H1 (cell line): ENCODE measurements at regions not wholly inside any gene's neighbourhood (a gene's known extent, or its start where the extent isn't known, plus 50 kb on each side); places are given as distances from the start of the nearest gene placed in this dataset.

ENCODE experiments used
- CTCF ChIA-PET: fragments of 300-600 bp; sonication (Branson Sonifier 250); formaldehyde crosslinking; loops from one replicate; lab custom pipeline; 2021; ENCODE audit not compliant: partially characterized antibody; lab: Charles Lee
- POLR2A ChIA-PET: fragments of 300-600 bp; sonication (Branson Sonifier 250); formaldehyde crosslinking; loops from one replicate; lab custom pipeline; 2021; ENCODE audit warnings: inconsistent platforms; ENCODE audit not compliant: partially characterized antibody; lab: Charles Lee
- DNase-seq, 2 experiments: peaks; one replicate each; pipeline versions ENCODE4 v3.0.0 to v3.0.0-alpha.2; 2010 to 2022; ENCODE audit warnings: low spot score in 2 of 2, low read depth in 1 of 2, mixed read lengths in 1 of 2
- FAIRE-seq: peaks from 2 replicates; lab custom pipeline; 2011; peaks lifted over from hg19 to GRCh38; lab: Jason Lieb, UNC
- H2AFZ ChIP-seq: 2 replicates; pipeline ENCODE4 v1.8.1; 2012; ENCODE audit warnings: low read length, inconsistent platforms
- H2AK5ac ChIP-seq: 2 replicates; pipeline ENCODE4 v1.6.1; 2013; ENCODE audit warnings: low read depth, low read length
- H2BK120ac ChIP-seq: replicated peaks from 2 replicates; pipeline ENCODE3; 2013; ENCODE audit warnings: low read depth, low read length, inconsistent platforms
- H2BK12ac ChIP-seq: 2 replicates; pipeline ENCODE4 v1.6.1; 2013; ENCODE audit warnings: low read depth, low read length
- H2BK15ac ChIP-seq: 2 replicates; pipeline ENCODE4 v1.6.1; 2013; ENCODE audit warnings: low read length
- H2BK20ac ChIP-seq: 2 replicates; pipeline ENCODE4 v1.6.1; 2013; ENCODE audit warnings: low read length
- H2BK5ac ChIP-seq: 2 replicates; pipeline ENCODE4 v1.6.1; 2013; ENCODE audit warnings: low read depth, low read length
- H3K14ac ChIP-seq: 2 replicates; pipeline ENCODE4 v1.6.1; 2013; ENCODE audit warnings: inconsistent platforms; ENCODE audit not compliant: insufficient read length
- H3K18ac ChIP-seq: 2 replicates; pipeline ENCODE4 v1.6.1; 2013; ENCODE audit warnings: low read length; ENCODE audit errors: extremely low read depth
- H3K23ac ChIP-seq: 2 replicates; pipeline ENCODE4 v1.6.1; 2013; ENCODE audit warnings: inconsistent platforms; ENCODE audit not compliant: insufficient read length
- H3K23me2 ChIP-seq: 2 replicates; pipeline ENCODE4 v1.6.1; 2013; ENCODE audit warnings: low read depth, low read length
- H3K27ac ChIP-seq: 2 replicates; pipeline ENCODE4 v1.6.1; 2011; ENCODE audit warnings: low read depth, low read length, inconsistent platforms
- H3K27me3 ChIP-seq, 4 experiments: replicated peaks in 1 of 4; 1 replicate in 1 of 4; 2 replicates in 3 of 4; pipeline versions ENCODE4 v1.6.1 to v1.8.1; 2011 to 2013; ENCODE audit warnings: low read length in 3 of 4, mild to moderate bottlenecking in 3 of 4, inconsistent platforms in 2 of 4, mixed read lengths in 2 of 4, moderate library complexity in 1 of 4; ENCODE audit not compliant: control insufficient read depth in 3 of 4, insufficient read depth in 3 of 4; ENCODE audit errors: extremely low read depth in 1 of 4
- H3K36me3 ChIP-seq, 4 experiments: 2 replicates each; pipeline versions ENCODE4 v1.6.1 to v1.8.1; 2011 to 2013; ENCODE audit warnings: mild to moderate bottlenecking in 4 of 4, low read length in 3 of 4, moderate library complexity in 2 of 4, control low read depth in 1 of 4, inconsistent platforms in 1 of 4; ENCODE audit not compliant: insufficient read depth in 4 of 4, control insufficient read depth in 2 of 4
- H3K4ac ChIP-seq: replicated peaks from 2 replicates; pipeline ENCODE3; 2013; ENCODE audit warnings: low read length, low read depth, mixed read lengths, inconsistent platforms; ENCODE audit not compliant: insufficient read length
- H3K4me1 ChIP-seq, 4 experiments: replicated peaks in 1 of 4; 1 replicate in 1 of 4; 2 replicates in 3 of 4; pipeline versions ENCODE4 v1.6.1 to v1.8.1; 2011 to 2013; ENCODE audit warnings: low read length in 3 of 4, inconsistent platforms in 2 of 4, mixed read lengths in 1 of 4; ENCODE audit not compliant: insufficient read depth in 4 of 4, control insufficient read depth in 3 of 4
- H3K4me2 ChIP-seq, 2 experiments: 2 replicates each; pipeline versions ENCODE4 v1.6.1 to v1.8.1; 2011 to 2013; ENCODE audit warnings: low read depth in 2 of 2, low read length in 2 of 2, control low read depth in 1 of 2, inconsistent platforms in 1 of 2, mild to moderate bottlenecking in 1 of 2; ENCODE audit not compliant: insufficient read depth in 1 of 2
- H3K4me3 ChIP-seq, 4 experiments: fragments of 200-600, 300-600 bp in 1 of 4; sonication (generic), shearing (Covaris generic), sonication (Bioruptor Twin) in 1 of 4; 2 replicates each; pipeline versions ENCODE4 v1.5.1 to v1.8.1; 2011 to 2016; ENCODE audit warnings: low read length in 4 of 4, low read depth in 3 of 4, control low read depth in 2 of 4, inconsistent platforms in 2 of 4, mild to moderate bottlenecking in 2 of 4, mixed read lengths in 1 of 4, moderate library complexity in 1 of 4; ENCODE audit not compliant: insufficient read depth in 2 of 4; ENCODE audit errors: extremely low read depth in 1 of 4
- H3K56ac ChIP-seq: replicated peaks from 2 replicates; pipeline ENCODE3; 2013; ENCODE audit warnings: low read depth, mild to moderate bottlenecking, mixed read lengths, low read length, inconsistent platforms; ENCODE audit not compliant: insufficient read length
- H3K79me1 ChIP-seq: 2 replicates; pipeline ENCODE4 v1.6.1; 2013; ENCODE audit warnings: low read depth, low read length, control low read depth
- H3K79me2 ChIP-seq, 2 experiments: 2 replicates each; pipeline versions ENCODE4 v1.6.1 to v1.8.1; 2012 to 2013; ENCODE audit warnings: low read length in 2 of 2, mild to moderate bottlenecking in 2 of 2, inconsistent platforms in 1 of 2; ENCODE audit not compliant: insufficient read depth in 2 of 2, control insufficient read depth in 1 of 2
- H3K9ac ChIP-seq, 4 experiments: replicated peaks in 1 of 4; 1 replicate in 1 of 4; 2 replicates in 3 of 4; pipeline versions ENCODE4 v1.6.1 to v1.8.1; 2011 to 2013; ENCODE audit warnings: low read depth in 3 of 4, low read length in 3 of 4, control low read depth in 2 of 4, mild to moderate bottlenecking in 2 of 4, moderate library complexity in 2 of 4, inconsistent platforms in 1 of 4; ENCODE audit errors: extremely low read depth in 1 of 4
- H3K9me3 ChIP-seq, 2 experiments: 2 replicates each; pipeline versions ENCODE4 v1.6.1 to v1.8.1; 2012 to 2013; ENCODE audit warnings: mild to moderate bottlenecking in 2 of 2, moderate library complexity in 2 of 2, control low read depth in 1 of 2, inconsistent platforms in 1 of 2, low read depth in 1 of 2, low read length in 1 of 2, mixed read lengths in 1 of 2; ENCODE audit not compliant: insufficient read depth in 2 of 2
- H4K20me1 ChIP-seq, 2 experiments: replicated peaks in 1 of 2; 2 replicates each; pipeline versions ENCODE3 to v1.8.1; 2011 to 2013; ENCODE audit warnings: inconsistent platforms in 2 of 2, low read length in 2 of 2, mild to moderate bottlenecking in 1 of 2; ENCODE audit not compliant: insufficient read depth in 2 of 2, control insufficient read depth in 1 of 2
- H4K5ac ChIP-seq: 2 replicates; pipeline ENCODE4 v1.6.1; 2013; ENCODE audit warnings: low read length, low read depth, mixed read lengths, inconsistent platforms; ENCODE audit not compliant: insufficient read length
- H4K8ac ChIP-seq: 2 replicates; pipeline ENCODE4 v1.8.0; 2013; ENCODE audit warnings: mild to moderate bottlenecking, moderate library complexity, low read length, inconsistent platforms; ENCODE audit not compliant: insufficient read depth; ENCODE audit errors: extremely low read depth
- H4K91ac ChIP-seq: replicated peaks from 2 replicates; pipeline ENCODE3; 2013; ENCODE audit warnings: low read length, mixed read lengths, inconsistent platforms; ENCODE audit not compliant: insufficient read length
- ATF3 ChIP-seq: IDR thresholded peaks from 2 replicates; pipeline ENCODE4 v1.6.1; 2011; ENCODE audit warnings: low read depth, mild to moderate bottlenecking, low read length; ENCODE audit not compliant: insufficient read depth
- BCL11A ChIP-seq, 2 experiments: IDR thresholded peaks; one replicate each; pipeline ENCODE4 v1.6.1; 2011; ENCODE audit warnings: low read depth in 2 of 2, low read length in 2 of 2, mild to moderate bottlenecking in 2 of 2
- EZH2 ChIP-seq: fragments of 200-600 bp; sonication (generic); IDR thresholded peaks from 2 replicates; pipeline ENCODE4 v1.7.1; 2012; ENCODE audit warnings: low read depth, mild to moderate bottlenecking, moderate library complexity, low read length, inconsistent platforms; ENCODE audit not compliant: severe bottlenecking
- JUN ChIP-seq: IDR thresholded peaks from 2 replicates; pipeline ENCODE4 v1.6.1; 2011; ENCODE audit warnings: low read depth, mild to moderate bottlenecking, improper control_type of control experiment, low read length
- KDM4A ChIP-seq: IDR thresholded peaks from one replicate; pipeline ENCODE4 v1.7.1; 2012; ENCODE audit warnings: low read depth, mild to moderate bottlenecking, moderate library complexity, low read length, inconsistent platforms; ENCODE audit not compliant: severe bottlenecking
- POLR2AphosphoS5 ChIP-seq: IDR thresholded peaks from 2 replicates; pipeline ENCODE4 v1.6.1; 2011; ENCODE audit warnings: low read depth, low read length
- RAD21 ChIP-seq, 2 experiments: IDR thresholded peaks in 1 of 2; conservative IDR thresholded peaks in 1 of 2; 2 replicates each; pipeline ENCODE4 v1.6.1; 2011; ENCODE audit warnings: low read depth in 2 of 2, low read length in 2 of 2, improper control_type of control experiment in 1 of 2, inconsistent platforms in 1 of 2, mild to moderate bottlenecking in 1 of 2, moderate library complexity in 1 of 2
- RFX5 ChIP-seq: IDR thresholded peaks from 2 replicates; pipeline ENCODE4 v1.6.1; 2011; ENCODE audit warnings: low read depth, low read length, improper control_type of control experiment, borderline replicate concordance
- RXRA ChIP-seq: IDR thresholded peaks from 2 replicates; pipeline ENCODE4 v1.6.1; 2011; ENCODE audit warnings: low read depth, mild to moderate bottlenecking, low read length, moderate library complexity; ENCODE audit not compliant: insufficient read depth
- SIX5 ChIP-seq: IDR thresholded peaks from 2 replicates; pipeline ENCODE4 v1.6.1; 2011; ENCODE audit warnings: mild to moderate bottlenecking, low read depth, low read length
- SP2 ChIP-seq: IDR thresholded peaks from 2 replicates; pipeline ENCODE4 v1.6.1; 2012; ENCODE audit warnings: mild to moderate bottlenecking, low read length, inconsistent platforms
- SUZ12 ChIP-seq: fragments of 200-600 bp; sonication (generic); IDR thresholded peaks from 2 replicates; pipeline ENCODE4 v1.6.1; 2012; ENCODE audit warnings: mild to moderate bottlenecking, inconsistent platforms, low read length, moderate library complexity, mixed read lengths
- TBP ChIP-seq: IDR thresholded peaks from 2 replicates; pipeline ENCODE4 v1.6.1; 2011; ENCODE audit warnings: low read depth, low read length, improper control_type of control experiment

GRCh38 chr6:71603021-71603420 is 283.3 kb upstream of the RIMS1 start:
- Histone ChIP-seq H3K18ac (no peak overlapping the region), H2BK5ac (no peak overlapping the region), H3K4me2 (no peak overlapping the region), H3K79me2 (no peaks in the 10 kb centered on the region), H3K4ac (no peak overlapping the region), H3K27me3 (peaks cover 0 to 1% (median 0%) of the 10 kb centered on the region in 4 experiments; a peak in 1 of 7 replicates), H3K56ac (no peak overlapping the region), H2BK15ac (no peak overlapping the region), H3K4me3 (no peak overlapping the region), H3K23me2 (no peaks in the 10 kb centered on the region), H3K27ac (no peak overlapping the region), H3K9me3 (no peaks in the 10 kb centered on the region), H3K14ac (no peak overlapping the region), H4K91ac (no peak overlapping the region), H3K79me1 (no peaks in the 10 kb centered on the region), H4K20me1 (no peaks in the 10 kb centered on the region), H2AFZ (no peak overlapping the region), H2BK12ac (no peak overlapping the region), H2BK120ac (no peak overlapping the region), H4K8ac (no peak overlapping the region), H4K5ac (no peak overlapping the region), H2BK20ac (no peak overlapping the region), H3K4me1 (no peaks in the 10 kb centered on the region), H2AK5ac (no peak overlapping the region), H3K23ac (no peak overlapping the region), H3K36me3 (no peaks in the 10 kb centered on the region), H3K9ac (no peak overlapping the region)
- FAIRE-seq: no peak
- DNase-seq: no peak
- ChIA-PET POLR2A (no interaction called here), CTCF (no interaction called here)
- TF ChIP-seq SP2 (no peak), SUZ12 (no peak), TBP (no peak), POLR2AphosphoS5 (no peak), RFX5 (no peak), SIX5 (no peak), BCL11A (IDR thresholded peaks at IDR 0.05; ENCODE audit: low read depth in 2 of 2, low read length in 2 of 2) (no peak), JUN (no peak), EZH2 (no peak), KDM4A (no peak), RAD21 (IDR thresholded peaks at IDR 0.05 in 1 of 2, conservative IDR thresholded peaks at IDR 0.05 in 1 of 2; ENCODE audit: low read depth in 2 of 2, low read length in 2 of 2) (no peak), RXRA (no peak), ATF3 (no peak)
